H1 (cell line): ENCODE measurements at regions not wholly inside any gene's neighbourhood (a gene's known extent, or its start where the extent isn't known, plus 50 kb on each side); places are given as distances from the start of the nearest gene placed in this dataset.

Source experiments
- CTCF ChIA-PET: fragments of 300-600 bp; sonication (Branson Sonifier 250); formaldehyde crosslinking; loops from one replicate; lab custom pipeline; 2021; ENCODE audit not compliant: partially characterized antibody; lab: Charles Lee
- POLR2A ChIA-PET: fragments of 300-600 bp; sonication (Branson Sonifier 250); formaldehyde crosslinking; loops from one replicate; lab custom pipeline; 2021; ENCODE audit warnings: inconsistent platforms; ENCODE audit not compliant: partially characterized antibody; lab: Charles Lee
- DNase-seq, 2 experiments: peaks; one replicate each; pipeline versions ENCODE4 v3.0.0 to v3.0.0-alpha.2; 2010 to 2022; ENCODE audit warnings: low spot score in 2 of 2, low read depth in 1 of 2, mixed read lengths in 1 of 2
- FAIRE-seq: peaks from 2 replicates; lab custom pipeline; 2011; peaks lifted over from hg19 to GRCh38; lab: Jason Lieb, UNC
- H2AFZ ChIP-seq: 2 replicates; pipeline ENCODE4 v1.8.1; 2012; ENCODE audit warnings: low read length, inconsistent platforms
- H2AK5ac ChIP-seq: 2 replicates; pipeline ENCODE4 v1.6.1; 2013; ENCODE audit warnings: low read depth, low read length
- H2BK120ac ChIP-seq: replicated peaks from 2 replicates; pipeline ENCODE3; 2013; ENCODE audit warnings: low read depth, low read length, inconsistent platforms
- H2BK12ac ChIP-seq: 2 replicates; pipeline ENCODE4 v1.6.1; 2013; ENCODE audit warnings: low read depth, low read length
- H2BK15ac ChIP-seq: 2 replicates; pipeline ENCODE4 v1.6.1; 2013; ENCODE audit warnings: low read length
- H2BK20ac ChIP-seq: 2 replicates; pipeline ENCODE4 v1.6.1; 2013; ENCODE audit warnings: low read length
- H2BK5ac ChIP-seq: 2 replicates; pipeline ENCODE4 v1.6.1; 2013; ENCODE audit warnings: low read depth, low read length
- H3K14ac ChIP-seq: 2 replicates; pipeline ENCODE4 v1.6.1; 2013; ENCODE audit warnings: inconsistent platforms; ENCODE audit not compliant: insufficient read length
- H3K18ac ChIP-seq: 2 replicates; pipeline ENCODE4 v1.6.1; 2013; ENCODE audit warnings: low read length; ENCODE audit errors: extremely low read depth
- H3K23ac ChIP-seq: 2 replicates; pipeline ENCODE4 v1.6.1; 2013; ENCODE audit warnings: inconsistent platforms; ENCODE audit not compliant: insufficient read length
- H3K23me2 ChIP-seq: 2 replicates; pipeline ENCODE4 v1.6.1; 2013; ENCODE audit warnings: low read depth, low read length
- H3K27ac ChIP-seq: 2 replicates; pipeline ENCODE4 v1.6.1; 2011; ENCODE audit warnings: low read depth, low read length, inconsistent platforms
- H3K27me3 ChIP-seq, 4 experiments: replicated peaks in 1 of 4; 1 replicate in 1 of 4; 2 replicates in 3 of 4; pipeline versions ENCODE4 v1.6.1 to v1.8.1; 2011 to 2013; ENCODE audit warnings: low read length in 3 of 4, mild to moderate bottlenecking in 3 of 4, inconsistent platforms in 2 of 4, mixed read lengths in 2 of 4, moderate library complexity in 1 of 4; ENCODE audit not compliant: control insufficient read depth in 3 of 4, insufficient read depth in 3 of 4; ENCODE audit errors: extremely low read depth in 1 of 4
- H3K36me3 ChIP-seq, 4 experiments: 2 replicates each; pipeline versions ENCODE4 v1.6.1 to v1.8.1; 2011 to 2013; ENCODE audit warnings: mild to moderate bottlenecking in 4 of 4, low read length in 3 of 4, moderate library complexity in 2 of 4, control low read depth in 1 of 4, inconsistent platforms in 1 of 4; ENCODE audit not compliant: insufficient read depth in 4 of 4, control insufficient read depth in 2 of 4
- H3K4ac ChIP-seq: replicated peaks from 2 replicates; pipeline ENCODE3; 2013; ENCODE audit warnings: low read length, low read depth, mixed read lengths, inconsistent platforms; ENCODE audit not compliant: insufficient read length
- H3K4me1 ChIP-seq, 4 experiments: replicated peaks in 1 of 4; 1 replicate in 1 of 4; 2 replicates in 3 of 4; pipeline versions ENCODE4 v1.6.1 to v1.8.1; 2011 to 2013; ENCODE audit warnings: low read length in 3 of 4, inconsistent platforms in 2 of 4, mixed read lengths in 1 of 4; ENCODE audit not compliant: insufficient read depth in 4 of 4, control insufficient read depth in 3 of 4
- H3K4me2 ChIP-seq, 2 experiments: 2 replicates each; pipeline versions ENCODE4 v1.6.1 to v1.8.1; 2011 to 2013; ENCODE audit warnings: low read depth in 2 of 2, low read length in 2 of 2, control low read depth in 1 of 2, inconsistent platforms in 1 of 2, mild to moderate bottlenecking in 1 of 2; ENCODE audit not compliant: insufficient read depth in 1 of 2
- H3K4me3 ChIP-seq, 4 experiments: fragments of 200-600, 300-600 bp in 1 of 4; sonication (generic), shearing (Covaris generic), sonication (Bioruptor Twin) in 1 of 4; 2 replicates each; pipeline versions ENCODE4 v1.5.1 to v1.8.1; 2011 to 2016; ENCODE audit warnings: low read length in 4 of 4, low read depth in 3 of 4, control low read depth in 2 of 4, inconsistent platforms in 2 of 4, mild to moderate bottlenecking in 2 of 4, mixed read lengths in 1 of 4, moderate library complexity in 1 of 4; ENCODE audit not compliant: insufficient read depth in 2 of 4; ENCODE audit errors: extremely low read depth in 1 of 4
- H3K56ac ChIP-seq: replicated peaks from 2 replicates; pipeline ENCODE3; 2013; ENCODE audit warnings: low read depth, mild to moderate bottlenecking, mixed read lengths, low read length, inconsistent platforms; ENCODE audit not compliant: insufficient read length
- H3K79me1 ChIP-seq: 2 replicates; pipeline ENCODE4 v1.6.1; 2013; ENCODE audit warnings: low read depth, low read length, control low read depth
- H3K79me2 ChIP-seq, 2 experiments: 2 replicates each; pipeline versions ENCODE4 v1.6.1 to v1.8.1; 2012 to 2013; ENCODE audit warnings: low read length in 2 of 2, mild to moderate bottlenecking in 2 of 2, inconsistent platforms in 1 of 2; ENCODE audit not compliant: insufficient read depth in 2 of 2, control insufficient read depth in 1 of 2
- H3K9ac ChIP-seq, 4 experiments: replicated peaks in 1 of 4; 1 replicate in 1 of 4; 2 replicates in 3 of 4; pipeline versions ENCODE4 v1.6.1 to v1.8.1; 2011 to 2013; ENCODE audit warnings: low read depth in 3 of 4, low read length in 3 of 4, control low read depth in 2 of 4, mild to moderate bottlenecking in 2 of 4, moderate library complexity in 2 of 4, inconsistent platforms in 1 of 4; ENCODE audit errors: extremely low read depth in 1 of 4
- H3K9me3 ChIP-seq, 2 experiments: 2 replicates each; pipeline versions ENCODE4 v1.6.1 to v1.8.1; 2012 to 2013; ENCODE audit warnings: mild to moderate bottlenecking in 2 of 2, moderate library complexity in 2 of 2, control low read depth in 1 of 2, inconsistent platforms in 1 of 2, low read depth in 1 of 2, low read length in 1 of 2, mixed read lengths in 1 of 2; ENCODE audit not compliant: insufficient read depth in 2 of 2
- H4K20me1 ChIP-seq, 2 experiments: replicated peaks in 1 of 2; 2 replicates each; pipeline versions ENCODE3 to v1.8.1; 2011 to 2013; ENCODE audit warnings: inconsistent platforms in 2 of 2, low read length in 2 of 2, mild to moderate bottlenecking in 1 of 2; ENCODE audit not compliant: insufficient read depth in 2 of 2, control insufficient read depth in 1 of 2
- H4K5ac ChIP-seq: 2 replicates; pipeline ENCODE4 v1.6.1; 2013; ENCODE audit warnings: low read length, low read depth, mixed read lengths, inconsistent platforms; ENCODE audit not compliant: insufficient read length
- H4K8ac ChIP-seq: 2 replicates; pipeline ENCODE4 v1.8.0; 2013; ENCODE audit warnings: mild to moderate bottlenecking, moderate library complexity, low read length, inconsistent platforms; ENCODE audit not compliant: insufficient read depth; ENCODE audit errors: extremely low read depth
- H4K91ac ChIP-seq: replicated peaks from 2 replicates; pipeline ENCODE3; 2013; ENCODE audit warnings: low read length, mixed read lengths, inconsistent platforms; ENCODE audit not compliant: insufficient read length
- EGR1 ChIP-seq: IDR thresholded peaks from 2 replicates; pipeline ENCODE4 v1.6.1; 2011; ENCODE audit warnings: low read depth, low read length, borderline replicate concordance
- EZH2 ChIP-seq: fragments of 200-600 bp; sonication (generic); IDR thresholded peaks from 2 replicates; pipeline ENCODE4 v1.7.1; 2012; ENCODE audit warnings: low read depth, mild to moderate bottlenecking, moderate library complexity, low read length, inconsistent platforms; ENCODE audit not compliant: severe bottlenecking
- FOSL1 ChIP-seq: IDR thresholded peaks from 2 replicates; pipeline ENCODE4 v1.6.1; 2011; ENCODE audit warnings: mild to moderate bottlenecking, low read depth, low read length, moderate library complexity; ENCODE audit not compliant: insufficient read depth
- HDAC2 ChIP-seq, 2 experiments: fragments of 300-600 bp in 1 of 2; sonication (generic) in 1 of 2; IDR thresholded peaks; 2 replicates each; pipeline ENCODE4 v1.6.1; 2011 to 2012; ENCODE audit warnings: low read depth in 2 of 2, low read length in 2 of 2, mild to moderate bottlenecking in 2 of 2, moderate library complexity in 2 of 2, borderline replicate concordance in 1 of 2, inconsistent platforms in 1 of 2
- MAX ChIP-seq: IDR thresholded peaks from 2 replicates; pipeline ENCODE4 v1.6.1; 2012; ENCODE audit warnings: inconsistent platforms
- POLR2A ChIP-seq, 2 experiments: IDR thresholded peaks; 1 replicate in 1 of 2; 2 replicates in 1 of 2; pipeline ENCODE4 v1.6.1; 2011; ENCODE audit warnings: low read depth in 2 of 2, low read length in 2 of 2, mild to moderate bottlenecking in 2 of 2; ENCODE audit errors: control extremely low read depth in 1 of 2
- RAD21 ChIP-seq, 2 experiments: IDR thresholded peaks in 1 of 2; conservative IDR thresholded peaks in 1 of 2; 2 replicates each; pipeline ENCODE4 v1.6.1; 2011; ENCODE audit warnings: low read depth in 2 of 2, low read length in 2 of 2, improper control_type of control experiment in 1 of 2, inconsistent platforms in 1 of 2, mild to moderate bottlenecking in 1 of 2, moderate library complexity in 1 of 2
- RFX5 ChIP-seq: IDR thresholded peaks from 2 replicates; pipeline ENCODE4 v1.6.1; 2011; ENCODE audit warnings: low read depth, low read length, improper control_type of control experiment, borderline replicate concordance
- RXRA ChIP-seq: IDR thresholded peaks from 2 replicates; pipeline ENCODE4 v1.6.1; 2011; ENCODE audit warnings: low read depth, mild to moderate bottlenecking, low read length, moderate library complexity; ENCODE audit not compliant: insufficient read depth
- SAP30 ChIP-seq: fragments of 300-600 bp; sonication (generic); IDR thresholded peaks from 2 replicates; pipeline ENCODE4 v1.7.1; 2012; ENCODE audit warnings: low read length, moderate library complexity, mild to moderate bottlenecking, inconsistent platforms; ENCODE audit not compliant: insufficient read depth, insufficient replicate concordance
- SP1 ChIP-seq: IDR thresholded peaks from 2 replicates; pipeline ENCODE4 v1.6.1; 2011; ENCODE audit warnings: low read depth, low read length
- SP4 ChIP-seq: IDR thresholded peaks from 2 replicates; pipeline ENCODE4 v1.6.1; 2012; ENCODE audit warnings: low read length, inconsistent platforms
- TAF7 ChIP-seq: optimal IDR thresholded peaks from 2 replicates; pipeline ENCODE3; 2011; ENCODE audit warnings: low read depth, mild to moderate bottlenecking, inconsistent platforms, low read length, moderate library complexity, borderline replicate concordance
- WGBS, 2 experiments: shearing (Covaris generic) in 1 of 2; methylation state at CpG; one replicate each; pipeline versions ENCODE4 v1.1.6 to v1.1.7; 2013 to 2015; ENCODE audit warnings: low lambda C conversion rate in 2 of 2, mixed read lengths in 2 of 2, inconsistent platforms in 1 of 2, low coverage in 1 of 2, missing lambda C conversion rate in 1 of 2; ENCODE audit not compliant: insufficient replicate concordance in 2 of 2, insufficient coverage in 1 of 2, insufficient read length in 1 of 2; ENCODE audit errors: extremely low coverage in 1 of 2, missing lambda C conversion rate in 1 of 2; 5-methylcytosine and 5-hydroxymethylcytosine counted together

- FAIRE-seq: no peak
- 88% methylated on average over 2 of the region's 2 CpGs; no CpG with 5 or more reads in 1 of the 2 experiments for WGBS, 2 experiments
- H3K18ac ChIP-seq: no peak overlapping the region
- no peaks in the 10 kb centered on the region for H3K36me3 ChIP-seq
- H2BK12ac ChIP-seq: no peak overlapping the region
- no peak for DNase-seq
- no peak overlapping the region for H4K91ac ChIP-seq
- H3K4me1 ChIP-seq: 0 out of 7 replicates have a peak, but pooled peaks cover 0 to 2% (median 0%) of the 10 kb centered on the region in 4 experiments
- H3K79me2 ChIP-seq: no peaks in the 10 kb centered on the region
- H3K23me2 ChIP-seq: no peaks in the 10 kb centered on the region
- no peaks in the 10 kb centered on the region for H3K9me3 ChIP-seq
- H3K14ac ChIP-seq: no peak overlapping the region
- no peaks in the 10 kb centered on the region for H3K79me1 ChIP-seq
- no peak overlapping the region for H3K4ac ChIP-seq
- H4K5ac ChIP-seq: no peak overlapping the region
- H2AFZ ChIP-seq: no peak overlapping the region
- CTCF ChIA-PET: interaction anchor here (0.6 to 1.2 kb wide), 3 partner anchors 159 to 612 kb away, joined by 3 to 5 read pairs (median 3); no protein-coding TSS in a partner anchor
- H3K56ac ChIP-seq: no peak overlapping the region
- H2BK20ac ChIP-seq: no peak overlapping the region
- no peak overlapping the region for H3K4me3 ChIP-seq
- no peaks in the 10 kb centered on the region for H3K27me3 ChIP-seq
- H2BK120ac ChIP-seq: no peak overlapping the region
- no peaks in the 10 kb centered on the region for H4K20me1 ChIP-seq
- no peak overlapping the region for H3K23ac ChIP-seq
- no peak overlapping the region for H3K4me2 ChIP-seq
- H4K8ac ChIP-seq: no peak overlapping the region
- no peak overlapping the region for H3K9ac ChIP-seq
- H2AK5ac ChIP-seq: no peak overlapping the region
- no peak overlapping the region for H2BK15ac ChIP-seq
- POLR2A ChIA-PET: no interaction called here
- H2BK5ac ChIP-seq: no peak overlapping the region
- H3K27ac ChIP-seq: no peak overlapping the region
- TF ChIP-seq RAD21 (IDR thresholded peaks at IDR 0.05 in 1 of 2, conservative IDR thresholded peaks at IDR 0.05 in 1 of 2; ENCODE audit: low read depth in 2 of 2, low read length in 2 of 2) (no peak), EGR1 (no peak), TAF7 (no peak), EZH2 (no peak), RXRA (no peak), POLR2A (IDR thresholded peaks at IDR 0.05; ENCODE audit: control extremely low read depth in 1 of 2, low read depth in 2 of 2, low read length in 2 of 2) (no peak), RFX5 (no peak), SAP30 (no peak), HDAC2 (IDR thresholded peaks at IDR 0.05; ENCODE audit: borderline replicate concordance in 1 of 2, low read depth in 2 of 2, low read length in 2 of 2) (no peak), SP1 (no peak), MAX (no peak), SP4 (no peak), FOSL1 (no peak)
Measured at GRCh38 chr13:40165316-40165932, 501.0 kb downstream of the FOXO1 start.
